GM19043 (cell line): ENCODE measurements at regions not wholly inside any gene's neighbourhood (a gene's known extent, or its start where the extent isn't known, plus 50 kb on each side); places are given as distances from the start of the nearest gene placed in this dataset.

Source experiments
- ATAC-seq: cut with Tn5 transposase; IDR thresholded peaks from one replicate; pipeline ENCODE4 v1.9.1; 2021; ENCODE audit warnings: low read depth; ENCODE audit not compliant: unreplicated experiment

DNA sequence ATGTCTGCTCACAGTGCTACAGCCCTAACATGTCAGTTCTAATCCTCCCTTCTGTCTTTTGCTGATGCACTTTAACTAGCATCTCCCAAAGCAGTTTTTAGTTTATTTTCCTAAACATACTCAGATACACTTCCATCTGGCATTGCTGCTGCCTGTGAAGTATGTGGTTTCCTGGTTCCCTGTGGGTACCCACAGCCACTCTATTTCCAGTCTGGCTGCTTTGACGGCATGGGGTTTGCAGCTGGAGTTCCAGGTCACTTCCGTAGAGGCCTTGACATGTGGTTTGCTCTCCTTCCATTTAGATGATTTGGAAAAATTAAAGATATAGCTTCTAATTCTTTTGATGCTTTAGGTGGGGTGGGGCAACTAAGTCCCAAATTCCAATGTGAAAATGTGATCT lies 375.5 kb downstream of the PCDH20 start:
- ATAC-seq, result no peak

DNA sequence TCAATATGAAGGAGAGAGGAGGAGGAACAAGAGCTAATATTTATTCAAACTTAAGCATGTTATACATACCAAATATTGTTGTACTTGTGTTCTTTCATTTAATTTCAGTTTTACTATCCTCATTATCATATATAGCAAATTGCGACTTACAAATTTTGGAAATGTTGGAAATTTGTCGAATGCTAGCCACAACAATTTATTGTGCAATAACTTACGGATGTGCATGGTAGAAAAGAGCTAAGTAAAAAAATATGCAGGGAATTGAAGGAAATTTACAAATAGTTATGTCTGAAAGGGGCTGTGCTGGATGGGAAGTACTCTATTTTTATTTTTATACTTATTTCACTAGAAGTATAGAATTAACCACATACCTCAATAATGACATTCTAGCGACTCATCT lies 376.3 kb downstream of the PCDH20 start:
- ATAC-seq, result no peak

GRCh38 chr13:61036715-61037114 lies 378.9 kb downstream of the PCDH20 start:
- ATAC-seq, result no peak

DNA sequence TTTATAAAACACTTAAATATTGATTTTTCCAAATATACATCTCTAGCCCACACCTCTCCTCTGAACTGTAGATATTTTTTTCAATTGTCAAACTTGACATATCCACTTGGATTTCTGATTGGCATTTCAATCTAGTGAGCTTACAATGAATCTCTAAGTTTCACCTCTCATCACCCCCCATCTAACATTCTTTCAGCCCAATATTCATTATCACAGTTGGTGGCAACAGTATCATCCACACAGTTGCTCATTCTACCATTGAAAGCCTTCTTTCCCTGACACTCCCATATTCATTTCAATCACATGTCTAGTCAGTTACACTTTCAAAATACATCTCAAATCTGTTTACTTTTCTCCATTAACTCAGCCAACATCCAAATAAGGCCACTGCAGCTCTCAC lies 385.2 kb downstream of the PCDH20 start:
- no peak for ATAC-seq

DNA sequence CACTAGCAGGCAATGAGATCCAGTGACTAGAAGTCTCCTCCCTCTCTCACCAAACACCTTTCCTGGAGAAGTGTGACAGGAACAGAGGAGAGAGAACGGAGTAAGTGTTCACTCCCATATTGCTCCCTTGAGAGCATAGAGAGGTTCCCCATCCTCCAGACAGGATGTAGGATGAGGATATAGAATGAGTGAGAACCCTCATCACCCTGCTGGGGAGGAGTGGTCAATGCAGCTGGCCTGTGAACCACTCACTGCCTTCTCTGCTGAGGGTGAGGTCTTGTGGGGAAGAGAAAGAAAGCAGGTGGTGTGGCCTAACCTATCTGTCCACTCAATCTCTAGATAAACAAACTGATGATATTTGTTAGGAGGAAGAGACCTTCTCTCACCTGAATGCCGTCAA lies 386.6 kb downstream of the PCDH20 start:
- no peak for ATAC-seq

DNA sequence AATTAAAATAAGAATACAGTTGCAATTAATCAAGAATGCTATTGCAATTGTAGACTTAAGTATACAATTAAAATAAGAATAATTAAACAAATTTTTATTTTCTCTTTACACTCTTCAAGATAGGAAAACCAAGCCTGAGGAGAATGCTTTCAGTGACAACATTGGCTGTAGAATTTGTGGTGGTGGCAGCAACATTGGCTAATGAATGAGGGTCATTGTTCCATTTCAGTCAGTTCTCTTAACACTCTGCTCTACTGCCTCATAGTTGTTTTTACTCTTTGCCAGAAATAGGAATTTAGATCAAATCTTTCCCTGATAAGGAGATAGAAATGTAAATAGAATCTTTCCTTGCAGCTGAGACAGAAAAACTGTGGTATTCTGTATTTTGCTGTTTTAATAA lies 391.6 kb downstream of the PCDH20 start:
- no peak for ATAC-seq

- ATAC-seq, result no peak
Observed at GRCh38 chr13:61021838-61022237, 393.8 kb downstream of the PCDH20 start.

GRCh38 chr13:61013796-61014195 lies 401.9 kb downstream of the PCDH20 start:
- no peak for ATAC-seq

DNA sequence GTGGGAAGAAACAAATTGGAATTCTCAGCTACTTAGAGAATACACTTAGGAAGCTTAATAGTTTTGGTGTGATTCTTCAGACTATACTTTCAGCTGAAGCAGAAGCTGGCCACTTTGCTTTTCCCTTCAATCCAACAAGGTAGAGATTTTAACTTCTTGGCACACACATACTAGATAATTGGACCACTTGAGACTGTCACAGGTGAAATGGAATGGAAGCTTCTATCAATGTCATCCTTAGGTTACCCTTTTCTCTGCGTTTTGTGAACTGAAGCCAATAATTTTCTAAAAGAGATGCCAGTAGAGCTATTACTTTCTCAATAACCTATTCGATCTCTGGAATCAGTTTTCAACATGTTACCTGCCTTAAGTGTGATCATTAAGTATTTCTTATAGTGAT lies 405.3 kb downstream of the PCDH20 start:
- ATAC-seq, result no peak

- no peak for ATAC-seq
Observed at GRCh38 chr13:61002686-61003085, 413.0 kb downstream of the PCDH20 start.

- no peak for ATAC-seq
Observed at GRCh38 chr13:60990032-60990733, 425.5 kb downstream of the PCDH20 start.

DNA sequence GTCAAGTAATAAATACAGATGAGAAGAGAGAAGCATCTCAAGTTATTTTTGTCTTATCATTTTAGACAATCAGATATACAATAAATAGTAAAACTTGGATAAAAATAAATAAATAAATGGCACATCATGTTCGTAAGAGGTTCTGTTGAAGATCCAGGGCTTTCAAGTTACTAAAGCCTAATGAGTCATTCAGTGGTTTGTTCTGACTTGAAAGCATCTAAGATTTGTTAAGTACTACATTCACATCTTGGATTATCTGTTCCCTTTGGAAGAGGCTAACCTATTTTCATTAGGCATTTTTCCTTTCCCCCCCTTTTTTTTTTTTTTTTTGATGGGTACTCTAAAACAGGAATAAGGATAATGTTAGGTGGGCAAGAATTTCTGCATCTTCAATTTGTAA lies 429.3 kb downstream of the PCDH20 start:
- ATAC-seq, result no peak

DNA sequence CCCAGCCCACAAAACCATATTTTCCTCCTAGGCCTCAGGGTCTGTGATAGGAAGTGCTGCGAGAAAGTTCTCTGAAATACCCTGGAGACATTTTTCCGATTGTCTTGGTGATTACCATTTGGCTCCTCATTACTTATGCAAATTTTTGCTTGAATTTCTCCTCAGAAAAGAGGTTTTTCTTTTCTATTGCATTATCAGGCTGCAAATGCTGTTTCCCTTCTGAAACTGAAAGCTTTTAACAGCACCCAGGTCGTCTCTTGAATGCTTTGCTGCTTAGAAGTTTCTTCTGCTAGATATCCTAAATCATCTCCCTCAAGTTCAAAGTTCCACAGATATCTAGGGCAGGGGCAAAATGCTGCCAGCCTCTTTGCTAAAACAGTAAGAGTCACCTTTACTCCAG lies 434.2 kb downstream of the PCDH20 start:
- no peak for ATAC-seq

GRCh38 chr13:60976367-60976766 lies 439.3 kb downstream of the PCDH20 start:
- ATAC-seq, result no peak

- no peak for ATAC-seq
Observed at GRCh38 chr13:60974296-60974695, 441.4 kb downstream of the PCDH20 start.

GRCh38 chr13:60973529-60973928 lies 442.1 kb downstream of the PCDH20 start:
- no peak for ATAC-seq

GRCh38 chr13:60970736-60971135 lies 444.9 kb downstream of the PCDH20 start:
- no peak for ATAC-seq

DNA sequence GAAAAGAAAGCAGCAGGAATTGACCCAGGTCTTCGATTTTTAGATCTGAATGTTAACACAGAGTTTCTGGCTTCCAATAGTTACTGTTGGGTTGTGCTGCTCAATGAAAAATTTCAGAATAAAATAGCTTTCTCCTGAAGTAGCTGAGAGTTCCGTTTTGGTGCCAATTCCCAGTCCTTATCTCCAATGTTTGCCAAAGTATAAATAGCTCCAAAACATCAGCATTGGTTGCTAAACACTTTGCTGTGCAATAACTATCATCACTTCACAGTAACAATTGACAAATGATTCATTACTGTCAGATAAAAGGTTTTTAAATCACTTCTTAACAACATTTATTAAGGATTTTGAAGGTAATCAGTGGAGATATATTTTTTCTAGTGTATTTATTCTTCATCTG lies 446.0 kb downstream of the PCDH20 start:
- no peak for ATAC-seq

- ATAC-seq, result no peak
Observed at GRCh38 chr13:60959427-60959826, 456.2 kb downstream of the PCDH20 start.

DNA sequence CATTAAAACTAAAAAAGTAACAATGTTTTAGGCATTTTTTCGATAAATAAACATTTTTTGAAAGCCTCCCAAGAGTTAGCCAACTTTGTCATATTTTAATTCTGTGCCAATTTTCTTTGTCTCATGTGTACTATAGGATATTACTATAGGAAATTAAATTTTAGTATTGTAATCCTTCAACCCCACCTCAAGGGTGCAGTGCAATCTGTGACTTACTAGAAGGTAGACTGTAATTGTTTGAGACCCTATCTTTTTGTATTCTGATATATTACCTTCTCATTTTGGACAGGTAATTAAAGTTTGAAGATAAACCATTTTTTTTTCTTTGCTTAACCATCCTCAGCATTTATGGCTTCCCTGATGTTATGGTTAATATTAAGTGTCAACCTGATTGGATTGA lies 457.8 kb downstream of the PCDH20 start:
- ATAC-seq, result no peak

DNA sequence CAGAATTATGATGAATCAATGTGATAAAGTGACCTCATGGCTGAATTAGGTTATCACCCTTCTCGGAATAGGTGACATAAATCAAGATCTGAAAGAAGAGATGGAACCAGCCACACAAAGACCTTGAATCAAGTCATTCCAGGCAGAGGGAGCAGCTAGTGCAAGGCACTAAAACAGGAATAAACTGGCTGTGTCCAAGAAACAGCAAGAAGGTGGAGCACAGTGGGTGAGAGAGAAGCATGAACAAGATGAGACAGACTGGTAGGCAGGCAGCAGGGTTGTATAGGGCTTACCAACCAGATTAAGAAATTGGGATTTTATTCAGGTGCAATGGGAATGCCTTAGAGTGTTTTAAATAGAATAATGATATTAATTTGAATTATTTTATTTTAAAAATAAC lies 470.3 kb downstream of the PCDH20 start:
- ATAC-seq, result no peak

GRCh38 chr13:60944863-60945262 lies 470.8 kb downstream of the PCDH20 start:
- no peak for ATAC-seq

GRCh38 chr13:60944016-60944415 lies 471.6 kb downstream of the PCDH20 start:
- no peak for ATAC-seq
